ENCODE measurements at regions not wholly inside any gene's neighbourhood (a gene's known extent, or its start where the extent isn't known, plus 50 kb on each side); places are given as distances from the start of the nearest gene placed in this dataset.

DNA sequence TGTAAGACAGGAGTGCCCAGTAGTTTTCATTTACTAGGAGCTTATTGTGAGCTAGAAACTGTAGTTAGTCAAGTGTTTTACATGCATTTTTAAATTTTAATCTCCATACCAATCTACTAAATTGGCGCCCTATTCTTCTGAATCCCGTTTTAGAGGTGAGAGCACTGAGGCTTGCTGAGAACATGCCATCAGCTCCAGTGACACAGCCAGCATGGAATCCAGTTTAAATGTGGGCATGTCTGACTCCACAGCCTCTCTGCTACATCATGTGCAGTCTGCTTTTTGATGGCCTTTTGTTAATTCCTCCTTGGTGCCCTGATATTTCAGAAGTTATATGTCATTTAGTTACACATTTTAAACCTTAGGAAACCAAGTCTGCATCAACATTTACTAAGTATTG lies 325.4 kb downstream of the DLEU7 start:
- TF ChIP-seq, protein P1, sequence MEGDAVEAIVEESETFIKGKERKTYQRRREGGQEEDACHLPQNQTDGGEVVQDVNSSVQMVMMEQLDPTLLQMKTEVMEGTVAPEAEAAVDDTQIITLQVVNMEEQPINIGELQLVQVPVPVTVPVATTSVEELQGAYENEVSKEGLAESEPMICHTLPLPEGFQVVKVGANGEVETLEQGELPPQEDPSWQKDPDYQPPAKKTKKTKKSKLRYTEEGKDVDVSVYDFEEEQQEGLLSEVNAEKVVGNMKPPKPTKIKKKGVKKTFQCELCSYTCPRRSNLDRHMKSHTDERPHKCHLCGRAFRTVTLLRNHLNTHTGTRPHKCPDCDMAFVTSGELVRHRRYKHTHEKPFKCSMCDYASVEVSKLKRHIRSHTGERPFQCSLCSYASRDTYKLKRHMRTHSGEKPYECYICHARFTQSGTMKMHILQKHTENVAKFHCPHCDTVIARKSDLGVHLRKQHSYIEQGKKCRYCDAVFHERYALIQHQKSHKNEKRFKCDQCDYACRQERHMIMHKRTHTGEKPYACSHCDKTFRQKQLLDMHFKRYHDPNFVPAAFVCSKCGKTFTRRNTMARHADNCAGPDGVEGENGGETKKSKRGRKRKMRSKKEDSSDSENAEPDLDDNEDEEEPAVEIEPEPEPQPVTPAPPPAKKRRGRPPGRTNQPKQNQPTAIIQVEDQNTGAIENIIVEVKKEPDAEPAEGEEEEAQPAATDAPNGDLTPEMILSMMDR (conservative IDR thresholded peaks at IDR 0.05; ENCODE audit: low read depth, low read length) = no peak
- TF ChIP-seq, protein P2, sequence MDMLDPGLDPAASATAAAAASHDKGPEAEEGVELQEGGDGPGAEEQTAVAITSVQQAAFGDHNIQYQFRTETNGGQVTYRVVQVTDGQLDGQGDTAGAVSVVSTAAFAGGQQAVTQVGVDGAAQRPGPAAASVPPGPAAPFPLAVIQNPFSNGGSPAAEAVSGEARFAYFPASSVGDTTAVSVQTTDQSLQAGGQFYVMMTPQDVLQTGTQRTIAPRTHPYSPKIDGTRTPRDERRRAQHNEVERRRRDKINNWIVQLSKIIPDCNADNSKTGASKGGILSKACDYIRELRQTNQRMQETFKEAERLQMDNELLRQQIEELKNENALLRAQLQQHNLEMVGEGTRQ (IDR thresholded peaks at IDR 0.05; ENCODE audit: low read depth, low read length) = no peak
- TF ChIP-seq, protein P3, sequence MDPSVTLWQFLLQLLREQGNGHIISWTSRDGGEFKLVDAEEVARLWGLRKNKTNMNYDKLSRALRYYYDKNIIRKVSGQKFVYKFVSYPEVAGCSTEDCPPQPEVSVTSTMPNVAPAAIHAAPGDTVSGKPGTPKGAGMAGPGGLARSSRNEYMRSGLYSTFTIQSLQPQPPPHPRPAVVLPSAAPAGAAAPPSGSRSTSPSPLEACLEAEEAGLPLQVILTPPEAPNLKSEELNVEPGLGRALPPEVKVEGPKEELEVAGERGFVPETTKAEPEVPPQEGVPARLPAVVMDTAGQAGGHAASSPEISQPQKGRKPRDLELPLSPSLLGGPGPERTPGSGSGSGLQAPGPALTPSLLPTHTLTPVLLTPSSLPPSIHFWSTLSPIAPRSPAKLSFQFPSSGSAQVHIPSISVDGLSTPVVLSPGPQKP (IDR thresholded peaks at IDR 0.05; ENCODE audit: borderline replicate concordance, low read depth, low read length) = no peak
- no peak for TF ChIP-seq RAD21 (IDR thresholded peaks at IDR 0.05; ENCODE audit: low read length)
- TF ChIP-seq POLR2A (IDR thresholded peaks at IDR 0.05; ENCODE audit: low read depth, low read length) = no peak
- TF ChIP-seq CHD1 (IDR thresholded peaks at IDR 0.05; ENCODE audit: low read depth, low read length) = no peak
- TF ChIP-seq FOS (IDR thresholded peaks at IDR 0.05; ENCODE audit: low read depth, low read length) = no peak
- no peak for TF ChIP-seq BHLHE40 (IDR thresholded peaks at IDR 0.05; ENCODE audit: low read depth, low read length)
- TF ChIP-seq RFX5 (IDR thresholded peaks at IDR 0.05; ENCODE audit: low read depth, low read length) = no peak
- no peak for TF ChIP-seq SMC3 (IDR thresholded peaks at IDR 0.05; ENCODE audit: low read depth, low read length)
- no peak for TF ChIP-seq CEBPB (IDR thresholded peaks at IDR 0.05; ENCODE audit: low read depth, low read length)
- no peak for TF ChIP-seq NFE2L2 (IDR thresholded peaks at IDR 0.05; ENCODE audit: low read depth, low read length)
- TF ChIP-seq MAFK (IDR thresholded peaks at IDR 0.05; ENCODE audit: low read depth, low read length) = no peak
